ENCODE measurements at regions not wholly inside any gene's neighbourhood (a gene's known extent, or its start where the extent isn't known, plus 50 kb on each side); places are given as distances from the start of the nearest gene placed in this dataset.

DNA sequence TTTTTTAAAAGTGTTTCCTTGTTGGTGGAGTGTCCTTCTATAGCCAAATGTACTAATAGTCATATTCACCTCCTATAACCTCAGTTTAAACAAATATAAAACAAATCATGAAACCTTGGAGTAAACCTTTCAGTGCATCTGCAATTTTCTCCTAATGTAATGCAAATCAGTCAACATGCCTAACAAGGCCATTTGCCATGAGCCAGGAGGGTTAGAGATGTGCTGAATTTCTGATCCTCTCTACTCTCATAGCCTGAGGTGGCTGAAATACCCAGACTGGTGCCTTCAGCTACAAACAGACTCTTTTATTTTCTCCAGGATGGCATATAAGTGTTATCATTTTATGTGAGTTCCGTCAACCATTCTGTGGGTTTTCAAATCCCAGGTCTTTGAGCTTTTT, 908.1 kb downstream of the GALC start:
- Histone ChIP-seq H3F3A (ENCODE audit: insufficient read depth, low read length, poor library complexity, severe bottlenecking) (no peaks in the 10 kb centered on the region), H3K9ac (ENCODE audit: low read length) (no peak overlapping the region), H4K20me1 (ENCODE audit: insufficient read depth) (no peaks in the 10 kb centered on the region), H3K4me3 (ENCODE audit: low read length) (no peak overlapping the region), H2AFZ (ENCODE audit: low read depth, low read length) (no peak overlapping the region), H3K9me2 (ENCODE audit: insufficient read depth, low read length) (no peaks in the 10 kb centered on the region), H3K36me3 (ENCODE audit: insufficient read depth, low read length) (no peaks in the 10 kb centered on the region), H3K4me2 (ENCODE audit: low read length) (no peak overlapping the region), H3K27ac (ENCODE audit: low read length) (no peak overlapping the region), H3K9me3 (ENCODE audit: low read length) (no peaks in the 10 kb centered on the region), H3K27me3 (ENCODE audit: insufficient read depth, low read depth, low read length) (no peaks in the 10 kb centered on the region), H3K79me2 (replicated peaks; ENCODE audit: insufficient read depth, low read length) (no peaks in the 10 kb centered on the region)
- TF ChIP-seq, protein P1, sequence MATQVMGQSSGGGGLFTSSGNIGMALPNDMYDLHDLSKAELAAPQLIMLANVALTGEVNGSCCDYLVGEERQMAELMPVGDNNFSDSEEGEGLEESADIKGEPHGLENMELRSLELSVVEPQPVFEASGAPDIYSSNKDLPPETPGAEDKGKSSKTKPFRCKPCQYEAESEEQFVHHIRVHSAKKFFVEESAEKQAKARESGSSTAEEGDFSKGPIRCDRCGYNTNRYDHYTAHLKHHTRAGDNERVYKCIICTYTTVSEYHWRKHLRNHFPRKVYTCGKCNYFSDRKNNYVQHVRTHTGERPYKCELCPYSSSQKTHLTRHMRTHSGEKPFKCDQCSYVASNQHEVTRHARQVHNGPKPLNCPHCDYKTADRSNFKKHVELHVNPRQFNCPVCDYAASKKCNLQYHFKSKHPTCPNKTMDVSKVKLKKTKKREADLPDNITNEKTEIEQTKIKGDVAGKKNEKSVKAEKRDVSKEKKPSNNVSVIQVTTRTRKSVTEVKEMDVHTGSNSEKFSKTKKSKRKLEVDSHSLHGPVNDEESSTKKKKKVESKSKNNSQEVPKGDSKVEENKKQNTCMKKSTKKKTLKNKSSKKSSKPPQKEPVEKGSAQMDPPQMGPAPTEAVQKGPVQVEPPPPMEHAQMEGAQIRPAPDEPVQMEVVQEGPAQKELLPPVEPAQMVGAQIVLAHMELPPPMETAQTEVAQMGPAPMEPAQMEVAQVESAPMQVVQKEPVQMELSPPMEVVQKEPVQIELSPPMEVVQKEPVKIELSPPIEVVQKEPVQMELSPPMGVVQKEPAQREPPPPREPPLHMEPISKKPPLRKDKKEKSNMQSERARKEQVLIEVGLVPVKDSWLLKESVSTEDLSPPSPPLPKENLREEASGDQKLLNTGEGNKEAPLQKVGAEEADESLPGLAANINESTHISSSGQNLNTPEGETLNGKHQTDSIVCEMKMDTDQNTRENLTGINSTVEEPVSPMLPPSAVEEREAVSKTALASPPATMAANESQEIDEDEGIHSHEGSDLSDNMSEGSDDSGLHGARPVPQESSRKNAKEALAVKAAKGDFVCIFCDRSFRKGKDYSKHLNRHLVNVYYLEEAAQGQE (IDR thresholded peaks at IDR 0.05; ENCODE audit: borderline replicate concordance), result no peak
- TF ChIP-seq SMC3 (conservative IDR thresholded peaks at IDR 0.05; ENCODE audit: poor library complexity) (no peak), EZH2 (IDR thresholded peaks at IDR 0.05; ENCODE audit: borderline replicate concordance, insufficient read depth, low read length, poor library complexity, severe bottlenecking) (no peak), EP300 (conservative IDR thresholded peaks at IDR 0.05; ENCODE audit: poor library complexity, severe bottlenecking) (no peak), POLR2AphosphoS5 (IDR thresholded peaks at IDR 0.05) (no peak), RAD21 (conservative IDR thresholded peaks at IDR 0.05) (no peak)
- TF ChIP-seq, protein P2, sequence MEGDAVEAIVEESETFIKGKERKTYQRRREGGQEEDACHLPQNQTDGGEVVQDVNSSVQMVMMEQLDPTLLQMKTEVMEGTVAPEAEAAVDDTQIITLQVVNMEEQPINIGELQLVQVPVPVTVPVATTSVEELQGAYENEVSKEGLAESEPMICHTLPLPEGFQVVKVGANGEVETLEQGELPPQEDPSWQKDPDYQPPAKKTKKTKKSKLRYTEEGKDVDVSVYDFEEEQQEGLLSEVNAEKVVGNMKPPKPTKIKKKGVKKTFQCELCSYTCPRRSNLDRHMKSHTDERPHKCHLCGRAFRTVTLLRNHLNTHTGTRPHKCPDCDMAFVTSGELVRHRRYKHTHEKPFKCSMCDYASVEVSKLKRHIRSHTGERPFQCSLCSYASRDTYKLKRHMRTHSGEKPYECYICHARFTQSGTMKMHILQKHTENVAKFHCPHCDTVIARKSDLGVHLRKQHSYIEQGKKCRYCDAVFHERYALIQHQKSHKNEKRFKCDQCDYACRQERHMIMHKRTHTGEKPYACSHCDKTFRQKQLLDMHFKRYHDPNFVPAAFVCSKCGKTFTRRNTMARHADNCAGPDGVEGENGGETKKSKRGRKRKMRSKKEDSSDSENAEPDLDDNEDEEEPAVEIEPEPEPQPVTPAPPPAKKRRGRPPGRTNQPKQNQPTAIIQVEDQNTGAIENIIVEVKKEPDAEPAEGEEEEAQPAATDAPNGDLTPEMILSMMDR (IDR thresholded peaks at IDR 0.05; ENCODE audit: poor library complexity, severe bottlenecking), result no peak

GRCh38 chr14:87082917-87083316, 910.1 kb downstream of the GALC start:
- Histone ChIP-seq H3K4me3 (ENCODE audit: low read length) (no peak overlapping the region), H3K36me3 (ENCODE audit: insufficient read depth, low read length) (no peaks in the 10 kb centered on the region), H3K4me2 (ENCODE audit: low read length) (no peak overlapping the region), H3K9ac (ENCODE audit: low read length) (no peak overlapping the region), H3K9me2 (ENCODE audit: insufficient read depth, low read length) (no peaks in the 10 kb centered on the region), H3K9me3 (ENCODE audit: low read length) (no peaks in the 10 kb centered on the region), H3F3A (ENCODE audit: insufficient read depth, low read length, poor library complexity, severe bottlenecking) (no peaks in the 10 kb centered on the region), H3K79me2 (replicated peaks; ENCODE audit: insufficient read depth, low read length) (no peaks in the 10 kb centered on the region), H3K27ac (ENCODE audit: low read length) (no peak overlapping the region), H2AFZ (ENCODE audit: low read depth, low read length) (no peak overlapping the region), H4K20me1 (ENCODE audit: insufficient read depth) (no peaks in the 10 kb centered on the region), H3K27me3 (ENCODE audit: insufficient read depth, low read depth, low read length) (no peaks in the 10 kb centered on the region)
- TF ChIP-seq, protein P2 (IDR thresholded peaks at IDR 0.05; ENCODE audit: poor library complexity, severe bottlenecking), result no peak
- TF ChIP-seq POLR2AphosphoS5 (IDR thresholded peaks at IDR 0.05), result no peak
- no peak for TF ChIP-seq EZH2 (IDR thresholded peaks at IDR 0.05; ENCODE audit: borderline replicate concordance, insufficient read depth, low read length, poor library complexity, severe bottlenecking)
- TF ChIP-seq EP300 (conservative IDR thresholded peaks at IDR 0.05; ENCODE audit: poor library complexity, severe bottlenecking), result no peak
- TF ChIP-seq SMC3 (conservative IDR thresholded peaks at IDR 0.05; ENCODE audit: poor library complexity), result no peak
- no peak for TF ChIP-seq TAF1 (IDR thresholded peaks at IDR 0.05; ENCODE audit: low read depth)
- TF ChIP-seq MXI1 (conservative IDR thresholded peaks at IDR 0.05; ENCODE audit: poor library complexity, severe bottlenecking), result no peak
- no peak for TF ChIP-seq RAD21 (conservative IDR thresholded peaks at IDR 0.05)
